Upper lobe of right lung (tissue), 1 donor: ENCODE measurements at regions not wholly inside any gene's neighbourhood (a gene's known extent, or its start where the extent isn't known, plus 50 kb on each side); places are given as distances from the start of the nearest gene placed in this dataset.

Experiments
- ATAC-seq: fragments of 200-7000 bp; cut with Tn5 transposase; one replicate; pipeline ENCODE4 v1.9.1; 2020; ENCODE audit warnings: mild to moderate bottlenecking, moderate library complexity
- DNase-seq: peaks from one replicate; pipeline ENCODE4 v3.0.0-alpha.2; 2020
- H3K27ac ChIP-seq: fragments of 200-600 bp; one replicate; pipeline ENCODE4 v1.8.0; 2022
- H3K27me3 ChIP-seq: fragments of 200-600 bp; one replicate; pipeline ENCODE4 v1.8.0; 2022; ENCODE audit warnings: mild to moderate bottlenecking
- H3K36me3 ChIP-seq: fragments of 200-600 bp; one replicate; pipeline ENCODE4 v1.8.0; 2022
- H3K4me1 ChIP-seq: fragments of 200-600 bp; one replicate; pipeline ENCODE4 v1.8.0; 2022
- H3K4me3 ChIP-seq: fragments of 200-600 bp; one replicate; pipeline ENCODE4 v1.8.0; 2022; ENCODE audit warnings: mild to moderate bottlenecking
- H3K9me3 ChIP-seq: fragments of 200-600 bp; one replicate; pipeline ENCODE4 v1.8.0; 2022
- intact Hi-C: fragments of 100-400 bp; cut with DNase I; formaldehyde crosslinking; loops from one replicate; pipeline ENCODE4 v1.11.0; 2022
- TF ChIP-seq, protein P1 (sequence below): fragments of 200-600 bp; IDR thresholded peaks from one replicate; pipeline ENCODE4 v1.8.0; 2022; ENCODE audit warnings: antibody characterized with exemption
- donor health status: DM: no; HTN: yes; CAD: no; lungs with severe emphysema.

DNA sequence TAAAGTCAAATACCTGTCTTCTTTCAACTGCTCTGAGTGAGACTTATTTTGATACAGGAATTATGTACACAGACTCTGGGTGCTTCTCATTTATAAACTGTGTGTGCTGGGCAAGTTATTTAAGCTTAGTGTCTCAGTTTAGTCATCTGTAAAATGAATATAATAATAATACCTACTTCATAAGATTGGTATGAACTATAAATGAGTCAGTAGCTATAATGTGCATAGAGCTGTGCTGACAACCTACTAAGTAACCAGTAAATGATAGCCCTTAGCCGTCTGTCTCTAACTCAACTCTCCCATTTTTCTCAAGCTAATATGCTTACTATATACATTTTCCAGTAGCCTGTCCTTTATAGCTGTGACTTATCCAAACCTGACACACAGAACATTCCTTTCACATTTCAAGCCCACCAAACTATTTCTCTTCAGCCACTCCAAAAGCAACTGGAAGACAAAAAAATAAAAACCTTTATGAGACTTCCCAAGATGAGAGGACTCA lies 319.8 kb downstream of the ETAA1 start:
- H3K4me3 ChIP-seq, result no peak overlapping the region
- no peaks in the 10 kb centered on the region for H3K27me3 ChIP-seq
- H3K9me3 ChIP-seq, result no peaks in the 10 kb centered on the region
- no peaks in the 10 kb centered on the region for H3K4me1 ChIP-seq
- DNase-seq (no peak), ATAC-seq (no peak)
- no peak overlapping the region for H3K27ac ChIP-seq
- H3K36me3 ChIP-seq, result no peaks in the 10 kb centered on the region
- intact Hi-C loops, result no loop called here
- TF ChIP-seq, protein P1, sequence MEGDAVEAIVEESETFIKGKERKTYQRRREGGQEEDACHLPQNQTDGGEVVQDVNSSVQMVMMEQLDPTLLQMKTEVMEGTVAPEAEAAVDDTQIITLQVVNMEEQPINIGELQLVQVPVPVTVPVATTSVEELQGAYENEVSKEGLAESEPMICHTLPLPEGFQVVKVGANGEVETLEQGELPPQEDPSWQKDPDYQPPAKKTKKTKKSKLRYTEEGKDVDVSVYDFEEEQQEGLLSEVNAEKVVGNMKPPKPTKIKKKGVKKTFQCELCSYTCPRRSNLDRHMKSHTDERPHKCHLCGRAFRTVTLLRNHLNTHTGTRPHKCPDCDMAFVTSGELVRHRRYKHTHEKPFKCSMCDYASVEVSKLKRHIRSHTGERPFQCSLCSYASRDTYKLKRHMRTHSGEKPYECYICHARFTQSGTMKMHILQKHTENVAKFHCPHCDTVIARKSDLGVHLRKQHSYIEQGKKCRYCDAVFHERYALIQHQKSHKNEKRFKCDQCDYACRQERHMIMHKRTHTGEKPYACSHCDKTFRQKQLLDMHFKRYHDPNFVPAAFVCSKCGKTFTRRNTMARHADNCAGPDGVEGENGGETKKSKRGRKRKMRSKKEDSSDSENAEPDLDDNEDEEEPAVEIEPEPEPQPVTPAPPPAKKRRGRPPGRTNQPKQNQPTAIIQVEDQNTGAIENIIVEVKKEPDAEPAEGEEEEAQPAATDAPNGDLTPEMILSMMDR, result no peak

DNA sequence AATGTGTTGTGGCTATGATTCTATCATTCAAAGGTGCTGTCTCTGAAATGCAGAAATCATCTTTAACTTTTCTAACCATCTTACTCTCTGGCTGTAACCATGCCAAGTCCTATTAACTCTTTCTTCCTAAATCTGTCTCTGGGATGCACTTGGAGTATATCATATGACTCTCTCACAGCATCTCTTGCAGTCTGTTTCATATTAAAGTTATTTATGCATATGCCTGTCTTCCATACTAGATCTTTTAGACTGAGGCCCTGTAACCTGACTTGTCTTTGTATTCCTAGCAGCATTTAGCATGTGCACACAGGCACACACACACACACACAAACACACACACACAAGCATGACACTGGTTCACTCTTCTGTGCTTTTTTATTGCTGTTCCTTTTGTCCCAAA lies 320.6 kb downstream of the ETAA1 start:
- ATAC-seq (no peak), DNase-seq (no peak)
- H3K9me3 ChIP-seq, result no peaks in the 10 kb centered on the region
- TF ChIP-seq, protein P1, result no peak
- H3K27ac ChIP-seq, result no peak overlapping the region
- H3K36me3 ChIP-seq, result no peaks in the 10 kb centered on the region
- no peak overlapping the region for H3K4me3 ChIP-seq
- H3K4me1 ChIP-seq, result no peaks in the 10 kb centered on the region
- H3K27me3 ChIP-seq, result no peaks in the 10 kb centered on the region
- intact Hi-C loops, result no loop called here

DNA sequence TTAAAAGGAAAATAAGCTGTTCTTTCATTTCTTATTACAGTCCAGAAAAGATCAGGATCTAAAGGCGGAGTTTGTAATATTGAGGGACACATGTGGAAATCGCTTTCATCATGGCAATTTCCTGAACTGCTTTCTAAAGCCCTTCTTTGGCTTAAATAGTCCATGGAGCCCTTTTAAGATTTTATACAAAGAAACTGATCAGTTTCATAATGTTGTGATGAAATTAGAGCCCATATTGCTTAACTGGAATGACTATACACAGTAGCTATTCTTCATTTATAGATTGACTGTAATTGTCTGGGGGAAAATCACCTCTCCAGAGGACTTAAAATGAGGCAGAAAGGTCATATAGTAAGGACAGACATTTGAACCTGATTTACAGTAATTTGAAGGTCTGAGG lies 322.2 kb downstream of the ETAA1 start:
- intact Hi-C loops, result no loop called here
- Histone ChIP-seq H3K36me3 (no peaks in the 10 kb centered on the region), H3K4me1 (no peaks in the 10 kb centered on the region), H3K27ac (no peak overlapping the region), H3K27me3 (no peaks in the 10 kb centered on the region), H3K9me3 (no peaks in the 10 kb centered on the region), H3K4me3 (no peak overlapping the region)
- ATAC-seq, result no peak
- TF ChIP-seq, protein P1, result no peak
- no peak for DNase-seq

DNA sequence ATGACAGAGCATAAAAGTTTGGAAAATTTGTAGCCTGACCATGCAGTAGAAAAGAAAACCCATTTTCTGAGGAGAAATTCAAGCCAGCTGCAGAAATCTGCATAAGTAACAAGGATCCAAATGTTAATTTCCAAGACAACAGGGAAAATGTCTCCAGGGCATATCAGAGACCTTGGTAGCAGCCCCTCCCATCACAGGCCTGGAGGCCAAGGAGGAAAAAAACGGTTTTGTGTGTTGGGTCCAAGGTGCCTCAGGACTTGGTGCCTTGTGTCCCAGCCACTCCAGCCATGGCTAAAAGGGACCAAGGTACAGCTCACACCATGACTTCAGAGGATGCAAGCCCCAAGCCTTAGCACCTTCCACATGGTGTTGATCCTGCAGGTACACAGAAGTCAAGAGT lies 324.4 kb downstream of the ETAA1 start:
- no peak for ATAC-seq
- no peaks in the 10 kb centered on the region for H3K4me1 ChIP-seq

DNA sequence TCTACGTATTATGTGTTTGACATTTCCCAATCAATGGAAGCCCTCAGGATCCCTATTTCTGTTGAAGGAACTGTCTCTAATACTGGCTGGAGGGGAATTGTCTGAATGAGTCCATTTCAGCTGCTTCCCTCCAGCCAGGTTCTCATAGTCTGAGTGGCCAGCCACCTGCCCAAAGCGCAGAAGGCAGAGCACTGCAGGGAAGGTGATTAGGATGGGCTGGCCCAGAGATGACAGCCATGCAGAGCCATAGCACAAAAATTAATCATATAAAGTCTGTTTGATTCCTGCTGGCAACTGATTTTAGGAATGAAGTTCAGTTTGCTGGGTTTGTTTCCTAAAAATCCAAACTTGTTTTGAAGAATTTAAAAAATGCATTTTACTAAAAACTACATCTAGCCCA lies 327.1 kb downstream of the ETAA1 start:
- no peaks in the 10 kb centered on the region for H3K36me3 ChIP-seq
- TF ChIP-seq, protein P1, result no peak
- no peak overlapping the region for H3K4me3 ChIP-seq
- no peaks in the 10 kb centered on the region for H3K9me3 ChIP-seq
- intact Hi-C loops, result no loop called here
- H3K27ac ChIP-seq, result no peak overlapping the region
- no peak for DNase-seq
- no peaks in the 10 kb centered on the region for H3K27me3 ChIP-seq
- H3K4me1 ChIP-seq, result no peaks in the 10 kb centered on the region
- ATAC-seq, result no peak

More for the DNA sequence above, 324.4 kb downstream of the ETAA1 start:
- H3K27me3 ChIP-seq, result no peaks in the 10 kb centered on the region
- TF ChIP-seq, protein P1, result no peak
- no peak overlapping the region for H3K4me3 ChIP-seq
- no peaks in the 10 kb centered on the region for H3K9me3 ChIP-seq
- no peak for DNase-seq
- intact Hi-C loops, result no loop called here
- no peak overlapping the region for H3K27ac ChIP-seq
- H3K36me3 ChIP-seq, result no peaks in the 10 kb centered on the region

DNA sequence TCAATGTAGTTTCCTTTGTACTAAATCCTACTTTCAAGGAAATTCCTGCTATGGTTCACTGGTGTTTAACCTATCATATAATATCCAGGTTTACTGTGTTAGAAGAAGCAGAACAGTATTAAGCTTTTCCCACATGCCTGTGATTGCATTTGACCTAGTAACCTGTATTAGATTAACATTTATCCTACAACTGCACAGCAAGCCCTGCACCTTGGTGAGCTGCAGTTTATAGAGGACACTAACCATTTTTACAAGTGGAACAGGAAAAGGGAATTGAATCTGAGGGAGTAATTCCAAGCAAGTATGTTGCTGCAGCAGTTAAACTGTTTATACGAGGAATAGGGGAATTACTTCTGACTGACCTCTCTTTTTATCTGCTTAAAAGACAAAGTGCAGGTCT lies 328.6 kb downstream of the ETAA1 start:
- no peaks in the 10 kb centered on the region for H3K4me1 ChIP-seq
- ATAC-seq (no peak), DNase-seq (no peak)
- no peaks in the 10 kb centered on the region for H3K9me3 ChIP-seq
- no peak overlapping the region for H3K27ac ChIP-seq
- no peaks in the 10 kb centered on the region for H3K36me3 ChIP-seq
- no peaks in the 10 kb centered on the region for H3K27me3 ChIP-seq
- intact Hi-C loops, result no loop called here
- TF ChIP-seq, protein P1, result no peak
- H3K4me3 ChIP-seq, result no peak overlapping the region
